GM13976 (cell line): ENCODE measurements at regions not wholly inside any gene's neighbourhood (a gene's known extent, or its start where the extent isn't known, plus 50 kb on each side); places are given as distances from the start of the nearest gene placed in this dataset.

ENCODE experiments used
- DNase-seq: peaks from one replicate; pipeline ENCODE4 v3.0.0; 2012; ENCODE audit warnings: low spot score
- CTCF ChIP-seq: IDR thresholded peaks from 2 replicates; pipeline ENCODE4 v1.5.1; 2012; ENCODE audit warnings: borderline replicate concordance, mild to moderate bottlenecking; ENCODE audit not compliant: insufficient read depth; ENCODE audit errors: extremely low read depth, missing control alignments, control extremely low read depth
- in situ Hi-C: fragments of 300-500 bp; cut with MboI; formaldehyde crosslinking; loops from one replicate; pipeline ENCODE4 v1.12.0; 2022; ENCODE audit warnings: low sequenced_read_pairs, mixed read lengths, inconsistent platforms; ENCODE audit not compliant: unreplicated experiment

GRCh38 chr4:159042097-159042605 lies 60.7 kb upstream of the RAPGEF2 start:
- in situ Hi-C loops: no loop called here
- peak; percentile 23 for DNase-seq

GRCh38 chr4:159042868-159043267 lies 60.0 kb upstream of the RAPGEF2 start:
- no peak for TF ChIP-seq CTCF
- no peak for DNase-seq
- in situ Hi-C loops: no loop called here

More at GRCh38 chr4:159042097-159042605, 60.7 kb upstream of the RAPGEF2 start:
- no peak for TF ChIP-seq CTCF

GRCh38 chr4:159043861-159044260 lies 59.0 kb upstream of the RAPGEF2 start:
- DNase-seq: no peak
- in situ Hi-C loops: no loop called here
- TF ChIP-seq CTCF: no peak

GRCh38 chr4:159045321-159045720 lies 57.6 kb upstream of the RAPGEF2 start:
- TF ChIP-seq CTCF: no peak
- DNase-seq: no peak
- in situ Hi-C loops: no loop called here

- no peak for DNase-seq
- in situ Hi-C loops: no loop called here
- TF ChIP-seq CTCF: no peak
Observed at GRCh38 chr4:159046683-159047082, 56.2 kb upstream of the RAPGEF2 start.

- in situ Hi-C loops: no loop called here
- DNase-seq: no peak
- no peak for TF ChIP-seq CTCF
Observed at GRCh38 chr4:159047478-159048165, 55.3 kb upstream of the RAPGEF2 start.
